GM12874 (cell line): ENCODE measurements at regions not wholly inside any gene's neighbourhood (a gene's known extent, or its start where the extent isn't known, plus 50 kb on each side); places are given as distances from the start of the nearest gene placed in this dataset.

Experiments used
- TF ChIP-seq, protein P1 (sequence below): IDR thresholded peaks from 2 replicates; pipeline ENCODE4 v1.5.1; 2011; ENCODE audit warnings: low read depth, mild to moderate bottlenecking, control low read depth, low read length, moderate library complexity; ENCODE audit not compliant: insufficient read depth

DNA sequence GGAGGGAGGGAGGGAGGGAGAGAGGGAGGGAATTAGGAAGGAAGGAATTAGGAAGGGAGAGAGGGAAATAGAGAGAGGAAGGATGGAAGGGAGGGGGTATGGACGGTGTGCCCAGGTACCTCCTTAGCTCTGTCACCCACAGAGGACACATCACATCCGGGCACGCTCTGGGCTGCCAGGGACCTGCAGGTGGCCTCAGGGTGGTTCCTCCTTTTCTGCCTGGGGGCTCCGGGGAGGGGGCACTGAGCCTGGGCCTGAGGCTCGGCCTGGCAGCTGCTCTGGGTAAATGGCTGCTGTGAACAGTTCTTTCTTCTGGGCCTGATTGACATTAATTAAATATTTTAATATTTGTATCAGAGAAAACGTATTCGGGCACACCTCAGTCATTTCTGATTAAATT is 733.5 kb downstream of the BRD1 start:
- TF ChIP-seq, protein P1, sequence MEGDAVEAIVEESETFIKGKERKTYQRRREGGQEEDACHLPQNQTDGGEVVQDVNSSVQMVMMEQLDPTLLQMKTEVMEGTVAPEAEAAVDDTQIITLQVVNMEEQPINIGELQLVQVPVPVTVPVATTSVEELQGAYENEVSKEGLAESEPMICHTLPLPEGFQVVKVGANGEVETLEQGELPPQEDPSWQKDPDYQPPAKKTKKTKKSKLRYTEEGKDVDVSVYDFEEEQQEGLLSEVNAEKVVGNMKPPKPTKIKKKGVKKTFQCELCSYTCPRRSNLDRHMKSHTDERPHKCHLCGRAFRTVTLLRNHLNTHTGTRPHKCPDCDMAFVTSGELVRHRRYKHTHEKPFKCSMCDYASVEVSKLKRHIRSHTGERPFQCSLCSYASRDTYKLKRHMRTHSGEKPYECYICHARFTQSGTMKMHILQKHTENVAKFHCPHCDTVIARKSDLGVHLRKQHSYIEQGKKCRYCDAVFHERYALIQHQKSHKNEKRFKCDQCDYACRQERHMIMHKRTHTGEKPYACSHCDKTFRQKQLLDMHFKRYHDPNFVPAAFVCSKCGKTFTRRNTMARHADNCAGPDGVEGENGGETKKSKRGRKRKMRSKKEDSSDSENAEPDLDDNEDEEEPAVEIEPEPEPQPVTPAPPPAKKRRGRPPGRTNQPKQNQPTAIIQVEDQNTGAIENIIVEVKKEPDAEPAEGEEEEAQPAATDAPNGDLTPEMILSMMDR: no peak

DNA sequence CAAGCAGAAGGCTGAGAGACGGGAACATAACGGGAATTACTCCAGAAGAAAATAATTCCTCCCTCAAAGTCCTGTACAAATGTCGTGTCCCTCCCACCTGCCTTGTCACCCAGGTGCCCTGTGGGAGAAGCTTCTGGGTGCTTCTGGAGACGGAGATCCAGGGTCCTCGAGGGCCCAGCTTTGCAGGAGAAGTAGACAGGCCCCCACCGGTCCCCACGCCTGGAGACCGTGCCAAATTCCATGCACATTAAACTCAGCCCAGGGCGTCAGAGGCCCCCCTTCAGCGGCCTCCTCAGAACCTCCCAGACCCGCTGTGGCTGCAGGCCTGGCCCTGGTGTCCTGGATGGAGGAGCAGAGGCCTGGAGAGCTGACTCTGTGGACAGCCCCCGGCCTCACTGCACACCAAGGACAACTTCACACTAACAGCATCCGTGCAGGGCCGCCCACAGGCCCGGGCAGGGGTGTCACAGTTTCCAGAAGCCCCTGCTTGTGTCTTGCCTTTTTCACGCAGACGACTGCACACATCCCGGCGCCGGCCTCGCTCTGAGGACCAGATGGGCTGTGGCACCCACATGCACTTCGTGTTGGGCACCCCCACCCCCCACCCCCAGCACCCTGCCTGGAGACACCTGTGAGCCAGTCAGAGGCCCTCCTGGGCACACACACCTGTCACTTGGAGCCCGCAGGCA is 734.3 kb downstream of the BRD1 start:
- TF ChIP-seq, protein P1: no peak

DNA sequence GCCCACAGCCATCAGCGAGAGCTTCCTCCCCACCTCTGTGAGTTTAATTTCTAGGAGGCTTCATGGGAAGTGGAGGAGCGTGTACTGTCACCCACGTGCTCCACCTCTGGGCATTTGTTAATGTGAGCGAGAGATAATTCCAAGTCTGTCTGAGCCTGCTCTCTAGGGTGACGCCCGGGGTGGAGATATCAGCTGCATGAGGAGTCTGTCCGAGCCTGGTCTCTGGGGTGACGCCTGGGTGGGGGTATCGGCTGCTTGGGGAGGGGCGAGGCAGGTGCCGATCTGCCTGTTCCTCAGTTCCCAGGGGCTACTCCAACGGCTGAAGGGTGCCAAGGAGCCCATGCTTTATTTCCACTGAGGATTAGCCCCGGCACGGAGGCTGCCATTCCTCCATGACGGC is 735.0 kb downstream of the BRD1 start:
- TF ChIP-seq, protein P1: no peak

DNA sequence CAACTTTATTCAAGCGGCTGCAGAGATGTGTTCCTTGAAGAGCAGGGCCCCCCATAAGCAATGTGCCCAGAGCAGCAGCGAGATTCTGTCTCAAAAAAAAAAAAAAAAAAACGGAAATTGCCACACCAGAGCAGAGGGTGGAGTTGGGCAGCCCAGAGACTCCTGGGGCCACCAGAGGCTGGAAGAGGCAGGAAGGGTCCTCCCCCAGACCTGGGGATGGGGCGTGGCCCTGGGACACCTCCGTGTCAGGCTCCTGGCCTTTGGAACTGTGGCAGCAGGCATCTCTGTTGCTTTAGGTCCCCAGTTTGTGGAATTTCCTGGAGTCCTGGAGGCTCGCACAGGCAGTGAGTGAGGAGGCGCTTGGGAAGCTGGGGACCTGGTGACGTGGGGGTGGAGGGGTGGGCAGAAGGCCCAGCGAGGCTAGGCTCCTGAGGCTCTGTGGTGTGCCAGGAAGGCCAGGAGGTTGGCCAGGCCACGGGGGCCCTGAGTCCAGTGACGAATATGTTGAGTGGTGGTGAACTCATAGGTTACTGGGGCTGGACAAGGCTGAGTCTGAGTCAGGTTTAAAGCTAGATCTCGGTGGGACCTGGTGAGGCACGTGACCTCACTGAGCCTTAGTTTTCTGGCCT is 735.6 kb downstream of the BRD1 start:
- TF ChIP-seq, protein P1: no peak

DNA sequence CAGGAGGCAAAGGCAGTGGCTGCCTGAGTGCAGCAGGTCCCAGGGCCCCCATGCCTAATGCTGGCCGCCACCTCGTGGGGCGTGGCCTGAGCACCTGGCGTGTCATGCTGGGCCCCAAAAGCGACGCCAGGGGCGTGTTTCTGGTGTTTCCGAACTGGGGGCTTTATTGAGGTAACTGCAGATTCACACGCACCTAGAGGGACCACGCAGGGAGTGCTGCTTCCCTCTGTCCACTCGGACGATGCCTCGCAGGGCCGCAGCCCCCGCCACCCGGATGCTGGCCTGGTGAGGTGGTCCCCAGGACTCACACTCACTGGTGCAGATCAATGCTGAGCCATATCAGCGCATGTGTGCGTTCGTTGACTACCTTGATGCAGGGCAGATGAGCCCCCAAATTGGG is 736.2 kb downstream of the BRD1 start:
- TF ChIP-seq, protein P1: no peak

DNA sequence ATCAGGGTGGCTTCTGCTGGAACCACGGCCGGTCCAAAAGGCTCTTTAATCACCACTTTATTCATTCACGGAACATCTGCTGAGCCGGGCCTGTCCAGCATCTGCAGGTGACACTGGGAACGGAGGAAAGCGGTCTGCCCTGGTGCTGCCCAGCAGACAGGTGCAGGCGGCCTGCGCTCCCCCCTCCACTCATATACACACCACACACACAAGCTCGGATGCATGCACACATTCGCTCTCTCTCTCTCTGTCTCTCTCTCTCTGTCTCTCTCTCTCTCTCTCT is 736.9 kb downstream of the BRD1 start:
- TF ChIP-seq, protein P1: no peak

DNA sequence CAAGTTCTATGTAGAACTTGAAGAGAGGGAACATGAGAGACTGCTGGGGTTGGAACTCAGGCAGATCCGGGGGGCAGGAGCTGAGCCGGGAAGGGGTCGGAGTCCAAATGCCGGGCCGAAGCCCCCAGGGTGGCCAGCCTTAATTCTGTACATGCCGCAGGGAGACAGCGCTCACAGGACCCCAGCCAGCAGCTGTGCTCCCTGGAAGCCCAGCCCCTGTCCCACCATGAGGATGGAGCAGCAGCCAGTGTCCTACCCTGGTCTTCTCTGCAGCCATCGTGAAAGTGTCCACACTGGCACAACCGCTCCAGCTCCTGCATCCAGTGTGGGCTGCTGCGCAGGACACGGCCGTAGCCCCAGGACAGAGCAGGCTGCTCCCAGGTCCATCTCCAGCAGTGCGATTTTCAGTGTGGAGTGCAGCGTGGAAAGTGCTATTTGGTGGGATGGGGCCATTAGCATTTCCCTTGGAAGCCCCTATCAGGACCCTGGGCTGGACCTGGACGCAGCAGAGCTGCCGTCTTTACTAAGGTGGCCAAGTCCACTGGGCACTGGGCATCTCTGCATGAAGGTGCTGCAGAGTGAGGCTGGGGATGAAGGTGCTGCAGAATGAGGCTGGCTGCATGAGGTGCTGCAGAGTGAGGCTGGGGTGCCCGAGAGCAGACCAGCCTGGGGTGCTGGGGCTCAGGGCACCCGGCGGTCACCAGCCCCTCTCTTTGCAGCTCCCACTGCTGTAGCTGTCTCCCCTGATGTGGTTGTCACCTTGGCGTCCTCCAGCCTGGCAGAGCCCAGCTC is 737.4 kb downstream of the BRD1 start:
- TF ChIP-seq, protein P1: no peak
